Suprapubic skin (tissue), 4 donors: ENCODE measurements at regions not wholly inside any gene's neighbourhood (a gene's known extent, or its start where the extent isn't known, plus 50 kb on each side); places are given as distances from the start of the nearest gene placed in this dataset.

ENCODE experiments used
- POLR2A ChIP-seq, 2 donors: fragments of 450-650 bp; IDR thresholded peaks; one replicate each; pipeline ENCODE4 v1.6.1; 2017; ENCODE audit warnings: antibody characterized with exemption in 2 of 2, mild to moderate bottlenecking in 2 of 2, moderate library complexity in 2 of 2
- POLR2AphosphoS5 ChIP-seq, 3 donors: sonication (generic); formaldehyde crosslinking; IDR thresholded peaks; one replicate each; pipeline ENCODE4 v1.6.1; 2017; ENCODE audit warnings: antibody characterized with exemption in 3 of 3
- TF ChIP-seq, protein P1 (sequence below), 2 donors: fragments of 200-600 bp in 1 of 2; fragments of 450-650 bp in 1 of 2; sonication (generic) in 1 of 2; IDR thresholded peaks; one replicate each; pipeline ENCODE4 v1.5.1; 2016 to 2019; ENCODE audit warnings: antibody characterized with exemption in 2 of 2, mild to moderate bottlenecking in 1 of 2, moderate library complexity in 1 of 2

DNA sequence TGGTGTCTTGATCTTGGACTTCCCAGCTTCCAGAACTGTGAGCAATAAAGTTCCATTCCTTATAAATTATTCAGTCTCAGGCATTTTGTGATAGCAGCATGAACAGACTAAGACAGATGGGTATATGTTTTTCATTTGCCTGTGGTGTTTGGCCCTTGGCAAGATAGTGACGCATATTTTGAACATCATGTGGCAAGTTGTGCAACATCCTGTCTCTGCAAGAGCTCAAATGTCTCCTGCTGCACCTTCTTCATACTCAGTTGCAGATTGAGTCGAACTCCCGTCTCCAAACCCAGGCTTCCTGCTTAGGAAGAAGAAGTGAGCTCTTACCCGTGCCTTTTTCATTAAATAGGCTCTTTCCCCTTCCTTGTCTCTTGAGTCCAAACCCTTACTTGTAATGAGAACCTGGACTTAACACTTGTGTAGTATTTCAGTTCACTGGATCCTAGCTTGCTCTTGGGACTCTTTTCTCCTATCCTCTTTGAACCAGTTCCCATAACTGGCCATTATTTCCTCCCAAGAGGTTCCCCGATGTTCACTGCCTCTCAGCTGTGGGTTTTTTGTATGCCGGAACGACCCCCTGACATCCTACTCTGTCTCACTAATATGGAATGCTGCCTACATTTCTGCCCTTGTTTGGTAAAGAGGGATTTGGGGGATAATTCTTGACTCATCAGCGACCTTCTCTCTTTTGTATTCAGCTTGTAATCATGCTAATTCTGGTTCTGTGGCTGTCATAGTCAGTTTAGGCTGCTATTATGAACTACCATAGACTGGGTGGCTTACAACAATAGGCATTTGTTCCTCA is 125.0 kb upstream of the KCNK2 start:
- TF ChIP-seq POLR2A (IDR thresholded peaks at IDR 0.05) (no peak), POLR2AphosphoS5 (IDR thresholded peaks at IDR 0.05) (peak in 1 of 3 donors; percentile 44)
- TF ChIP-seq, protein P1, sequence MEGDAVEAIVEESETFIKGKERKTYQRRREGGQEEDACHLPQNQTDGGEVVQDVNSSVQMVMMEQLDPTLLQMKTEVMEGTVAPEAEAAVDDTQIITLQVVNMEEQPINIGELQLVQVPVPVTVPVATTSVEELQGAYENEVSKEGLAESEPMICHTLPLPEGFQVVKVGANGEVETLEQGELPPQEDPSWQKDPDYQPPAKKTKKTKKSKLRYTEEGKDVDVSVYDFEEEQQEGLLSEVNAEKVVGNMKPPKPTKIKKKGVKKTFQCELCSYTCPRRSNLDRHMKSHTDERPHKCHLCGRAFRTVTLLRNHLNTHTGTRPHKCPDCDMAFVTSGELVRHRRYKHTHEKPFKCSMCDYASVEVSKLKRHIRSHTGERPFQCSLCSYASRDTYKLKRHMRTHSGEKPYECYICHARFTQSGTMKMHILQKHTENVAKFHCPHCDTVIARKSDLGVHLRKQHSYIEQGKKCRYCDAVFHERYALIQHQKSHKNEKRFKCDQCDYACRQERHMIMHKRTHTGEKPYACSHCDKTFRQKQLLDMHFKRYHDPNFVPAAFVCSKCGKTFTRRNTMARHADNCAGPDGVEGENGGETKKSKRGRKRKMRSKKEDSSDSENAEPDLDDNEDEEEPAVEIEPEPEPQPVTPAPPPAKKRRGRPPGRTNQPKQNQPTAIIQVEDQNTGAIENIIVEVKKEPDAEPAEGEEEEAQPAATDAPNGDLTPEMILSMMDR (IDR thresholded peaks at IDR 0.05), result no peak
